ENCODE measurements at regions not wholly inside any gene's neighbourhood (a gene's known extent, or its start where the extent isn't known, plus 50 kb on each side); places are given as distances from the start of the nearest gene placed in this dataset.

- TF ChIP-seq CTCF (IDR thresholded peaks at IDR 0.05), result no peak
- TF ChIP-seq POLR2A (IDR thresholded peaks at IDR 0.05), result no peak
These were observed 49.8 kb upstream of the AGPS start for GRCh38 chr2:177342736-177343135.
